GM19239 (cell line): ENCODE measurements at regions not wholly inside any gene's neighbourhood (a gene's known extent, or its start where the extent isn't known, plus 50 kb on each side); places are given as distances from the start of the nearest gene placed in this dataset.

ENCODE experiments used
- DNase-seq: peaks from one replicate; pipeline ENCODE4 v3.0.0; 2011; ENCODE audit warnings: low spot score; ENCODE audit not compliant: insufficient read length
- FAIRE-seq: peaks from 2 replicates; lab custom pipeline; 2011; peaks lifted over from hg19 to GRCh38; lab: Jason Lieb, UNC

DNA sequence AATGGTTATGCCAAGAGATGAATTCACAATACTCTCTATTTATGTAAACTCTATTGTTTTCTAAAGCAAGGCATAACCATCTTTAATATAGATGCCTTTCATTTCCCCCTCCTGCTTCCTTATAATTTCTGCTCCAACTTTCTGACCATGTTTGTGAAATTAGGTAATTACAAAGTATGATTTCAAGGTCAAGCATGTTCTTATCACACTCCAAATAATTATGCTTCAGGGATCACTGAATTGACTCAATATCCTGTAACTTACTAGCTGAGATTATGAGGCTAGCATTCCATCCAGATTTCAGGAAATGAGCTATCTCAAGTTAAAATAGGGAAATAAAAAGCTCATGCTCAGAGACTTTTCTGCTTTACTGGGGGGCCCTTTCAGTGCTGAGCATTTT is 655.9 kb upstream of the IGFBP3 start:
- DNase-seq (no peak), FAIRE-seq (no peak)

DNA sequence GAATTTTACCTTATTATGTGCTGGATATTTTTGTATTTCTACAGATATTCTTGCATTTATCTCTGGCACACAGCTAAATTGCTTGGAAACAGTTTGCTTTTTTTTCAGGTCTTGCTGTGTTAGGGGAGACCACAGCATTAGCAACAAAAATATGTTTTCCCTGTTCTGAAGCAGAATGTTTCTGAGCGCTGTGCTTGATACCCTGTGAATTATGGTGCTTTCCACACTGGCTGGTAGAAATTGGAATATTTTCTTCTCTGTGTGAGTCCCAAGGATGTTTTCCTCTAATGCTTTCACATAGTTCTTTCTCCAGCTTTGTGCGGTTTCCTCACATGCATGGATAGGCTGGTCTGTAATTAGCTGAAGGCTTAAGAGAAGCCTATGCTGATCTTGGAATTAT is 651.6 kb upstream of the IGFBP3 start:
- DNase-seq (no peak), FAIRE-seq (no peak)

DNA sequence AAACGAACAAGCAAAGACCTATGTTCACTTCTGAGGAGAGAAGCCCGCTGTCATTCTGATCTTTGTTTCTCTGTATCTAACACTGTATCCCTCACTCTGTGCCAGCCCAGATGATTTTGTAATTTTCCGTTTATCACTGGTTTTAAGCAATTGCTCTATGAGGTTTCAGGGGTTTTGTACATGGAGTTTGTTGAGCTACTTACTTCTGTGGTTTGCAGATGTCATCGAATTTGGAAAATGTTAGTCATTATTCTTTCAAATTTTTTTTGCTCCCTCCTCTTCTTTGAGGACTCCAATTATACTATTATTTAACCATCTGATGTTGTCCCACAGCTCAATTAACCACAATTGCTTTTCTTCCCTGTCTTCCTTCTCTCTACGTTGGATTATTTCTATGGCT is 650.9 kb upstream of the IGFBP3 start:
- FAIRE-seq: no peak
- DNase-seq: no peak

DNA sequence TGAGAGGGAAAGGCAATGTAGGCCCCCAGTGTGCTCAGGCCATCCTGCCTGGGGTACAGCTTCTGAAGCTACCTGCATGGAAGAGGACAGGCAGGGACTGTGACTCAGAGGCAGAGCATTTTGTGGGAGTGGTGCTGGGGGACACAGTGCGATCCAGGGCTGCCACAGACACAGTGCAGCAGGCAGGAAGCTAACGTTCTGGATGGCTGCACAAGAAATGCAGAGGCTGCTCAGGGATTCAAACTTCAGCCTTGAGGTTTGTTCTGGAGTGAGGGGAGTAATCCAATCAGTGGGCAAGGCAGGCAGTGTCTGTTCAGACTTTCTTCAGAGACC is 648.0 kb upstream of the IGFBP3 start:
- no peak for FAIRE-seq
- no peak for DNase-seq

DNA sequence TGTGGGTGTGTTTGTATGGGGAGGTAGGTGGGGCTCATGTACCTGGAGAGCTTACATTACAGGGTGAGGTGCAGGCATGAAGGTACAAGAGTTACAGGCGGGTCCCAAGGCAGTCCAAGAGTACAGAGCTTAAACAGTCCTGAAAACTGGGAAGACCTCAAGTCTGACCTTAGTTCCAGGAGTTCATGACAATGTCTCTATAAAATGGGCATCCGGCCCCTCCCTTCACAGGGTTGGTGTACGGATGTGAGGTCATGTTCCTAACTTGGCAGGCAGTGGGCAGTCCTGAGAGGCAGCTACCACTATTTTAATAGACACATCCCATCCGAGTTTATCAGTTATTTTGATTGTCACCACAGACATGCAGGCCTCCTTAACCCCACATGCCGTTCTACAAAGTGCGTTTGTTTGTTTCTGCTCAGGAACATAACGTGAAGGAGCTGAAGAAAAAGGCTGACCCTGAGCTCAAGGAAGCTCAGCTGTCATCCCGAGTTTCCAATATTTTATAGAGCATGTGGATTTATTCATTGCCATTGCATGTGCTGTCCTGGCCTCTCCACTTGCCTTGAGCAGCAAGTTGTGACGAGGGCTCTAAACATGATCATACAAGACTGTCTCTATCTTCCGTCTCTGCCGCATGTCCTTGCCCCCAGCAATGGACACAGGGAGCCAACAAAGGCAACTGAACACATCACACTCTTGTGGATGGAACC is 647.5 kb upstream of the IGFBP3 start:
- no peak for FAIRE-seq
- DNase-seq: no peak

DNA sequence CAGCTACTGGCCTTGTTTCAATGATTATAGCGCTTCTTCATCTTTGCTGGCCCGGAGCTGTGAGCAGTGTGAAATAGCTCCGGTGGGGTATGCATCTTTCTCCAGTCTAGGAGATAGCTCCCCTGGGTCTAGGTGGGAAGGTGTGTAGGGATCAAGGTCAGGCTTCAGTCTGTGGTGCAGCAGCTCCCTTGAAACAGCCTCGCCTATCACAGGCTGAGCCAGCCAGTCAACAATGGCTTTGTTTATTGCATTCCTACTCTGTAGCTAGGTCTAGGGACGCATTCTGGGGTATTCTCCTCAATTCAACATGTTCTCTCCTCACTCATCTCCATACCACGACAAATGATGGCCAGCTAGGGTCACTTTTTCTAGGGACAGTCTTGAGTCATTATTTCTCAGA is 646.8 kb upstream of the IGFBP3 start:
- no peak for DNase-seq
- no peak for FAIRE-seq

DNA sequence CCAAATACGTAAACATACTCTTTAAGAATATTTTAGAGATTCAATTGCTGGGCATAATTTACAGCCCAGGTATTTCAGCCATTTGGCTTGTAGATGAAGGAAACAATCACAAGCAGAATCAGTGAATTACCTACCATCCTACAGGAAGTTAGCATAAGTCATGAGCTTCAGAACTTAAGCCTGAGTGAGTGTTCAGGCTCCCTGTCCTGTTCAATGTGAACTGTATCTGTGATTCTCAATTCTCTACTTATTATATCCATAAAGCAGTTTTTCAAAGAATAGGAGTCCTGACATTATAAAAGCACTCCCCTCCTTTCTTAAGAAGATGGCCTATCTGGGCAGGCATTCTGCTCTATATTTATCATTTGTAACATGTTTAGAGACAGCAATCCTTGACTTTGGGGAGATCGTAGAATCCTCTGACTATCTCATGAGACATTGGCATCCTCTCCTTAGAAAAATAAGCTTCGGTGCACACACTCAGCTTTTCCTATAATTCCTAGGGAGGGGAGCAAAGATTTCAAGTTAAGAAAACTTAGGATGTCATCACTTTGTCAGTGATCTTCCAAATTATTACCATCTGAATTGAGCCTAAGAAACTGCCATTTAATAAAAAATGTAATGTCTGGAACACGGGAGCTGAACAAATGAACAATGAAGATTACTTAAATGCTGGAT is 645.2 kb upstream of the IGFBP3 start:
- no peak for DNase-seq
- no peak for FAIRE-seq

DNA sequence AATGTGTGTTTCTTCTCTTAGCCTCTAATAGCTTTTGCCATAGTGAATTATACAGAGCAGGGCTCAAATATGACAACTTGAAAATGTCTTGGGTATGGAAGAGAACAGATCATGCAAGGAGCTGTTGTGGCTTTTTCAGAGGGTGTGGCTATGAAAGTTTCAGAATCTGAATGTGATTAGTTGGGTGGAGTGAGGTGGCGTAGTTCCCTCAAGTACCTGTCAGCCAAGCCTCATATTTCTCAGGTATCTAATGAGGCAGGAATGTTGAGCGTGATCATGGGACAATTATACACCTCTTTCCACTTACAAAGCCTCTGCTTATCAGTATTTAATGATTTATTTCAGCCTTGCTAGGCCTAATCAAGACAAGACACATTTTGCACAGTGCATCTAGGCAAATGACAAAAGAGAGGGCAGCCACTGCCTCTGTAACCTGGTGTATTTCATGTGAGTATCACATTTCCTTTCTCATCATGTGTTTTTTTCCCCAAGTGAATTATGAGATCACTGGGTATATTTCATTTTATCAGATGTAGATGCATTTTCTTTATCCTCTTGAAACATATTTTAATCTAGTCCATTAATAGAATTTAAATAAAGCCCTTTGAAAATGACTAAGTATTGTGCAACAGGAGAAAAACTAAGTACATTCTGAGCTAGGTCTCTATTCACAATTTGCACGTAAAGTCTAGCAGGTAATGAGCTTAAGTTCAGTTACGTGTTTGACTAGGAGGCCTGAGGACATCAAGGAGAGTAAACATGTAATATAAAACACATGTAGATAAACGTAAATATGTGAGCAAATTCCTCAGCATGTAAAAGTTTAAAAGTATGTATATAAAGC is 644.4 kb upstream of the IGFBP3 start:
- DNase-seq: no peak
- no peak for FAIRE-seq

DNA sequence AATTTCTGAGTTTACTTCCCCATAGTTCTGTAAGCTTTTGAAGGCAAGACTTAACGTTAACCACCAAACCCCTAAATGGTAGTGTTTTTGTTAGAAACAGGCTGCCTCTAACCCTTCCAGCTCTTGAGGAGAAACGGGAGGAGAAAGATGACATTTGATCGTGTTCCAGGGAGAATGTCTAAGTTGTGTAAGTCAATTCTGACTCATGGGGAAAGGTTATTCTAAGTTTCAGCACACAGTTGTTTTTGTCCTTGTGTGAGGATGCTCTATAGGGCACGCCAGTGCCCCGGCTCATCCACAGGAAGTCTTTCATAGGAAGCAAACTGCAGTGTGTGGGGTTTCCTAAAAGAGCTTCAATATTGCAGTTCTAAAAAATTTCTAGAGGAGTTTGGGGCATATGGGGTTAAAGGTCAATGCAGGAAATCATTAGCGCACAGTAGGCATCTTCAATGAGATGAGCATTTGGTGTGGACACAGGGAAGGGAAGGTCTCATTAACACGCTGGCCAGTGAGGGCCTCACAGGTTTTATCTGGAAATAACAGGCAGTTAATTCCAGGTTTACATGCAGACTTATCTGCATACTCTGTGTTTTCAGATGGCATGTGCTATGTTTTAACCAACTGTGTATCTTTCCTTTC is 638.2 kb upstream of the IGFBP3 start:
- FAIRE-seq (no peak), DNase-seq (no peak)

DNA sequence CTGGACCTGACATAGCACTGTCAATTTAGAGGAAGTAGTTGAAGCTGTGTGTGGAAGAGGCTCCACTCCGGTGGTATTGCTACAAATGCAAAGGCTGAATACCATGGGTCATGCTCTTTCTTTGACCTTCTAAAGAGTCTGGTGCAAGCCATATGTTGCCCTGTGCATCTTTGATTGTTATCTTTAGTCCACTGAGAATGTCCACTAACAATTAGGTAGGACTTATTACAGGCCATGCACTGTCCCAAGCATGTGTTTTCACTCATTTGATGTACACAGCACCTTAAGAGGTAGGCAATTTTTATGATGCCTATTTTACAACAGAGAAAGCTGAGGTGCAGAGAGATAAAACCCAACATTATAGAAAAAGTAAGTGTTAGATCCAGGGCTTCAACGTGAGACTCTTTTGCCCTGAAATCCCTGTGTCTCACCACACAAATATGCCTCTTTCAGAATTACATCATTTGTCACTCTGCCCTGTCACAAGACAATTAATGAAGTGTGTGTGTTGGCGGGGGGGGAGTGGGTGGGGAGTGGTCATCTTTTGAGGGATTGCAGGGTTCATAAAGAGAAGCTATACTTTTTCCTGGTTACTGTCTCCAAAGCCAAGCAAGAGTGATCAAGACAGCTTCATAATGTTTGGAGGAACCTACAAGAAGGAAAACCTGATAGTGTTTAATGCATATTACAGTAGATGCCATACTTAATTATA is 637.6 kb upstream of the IGFBP3 start:
- FAIRE-seq (no peak), DNase-seq (no peak)

DNA sequence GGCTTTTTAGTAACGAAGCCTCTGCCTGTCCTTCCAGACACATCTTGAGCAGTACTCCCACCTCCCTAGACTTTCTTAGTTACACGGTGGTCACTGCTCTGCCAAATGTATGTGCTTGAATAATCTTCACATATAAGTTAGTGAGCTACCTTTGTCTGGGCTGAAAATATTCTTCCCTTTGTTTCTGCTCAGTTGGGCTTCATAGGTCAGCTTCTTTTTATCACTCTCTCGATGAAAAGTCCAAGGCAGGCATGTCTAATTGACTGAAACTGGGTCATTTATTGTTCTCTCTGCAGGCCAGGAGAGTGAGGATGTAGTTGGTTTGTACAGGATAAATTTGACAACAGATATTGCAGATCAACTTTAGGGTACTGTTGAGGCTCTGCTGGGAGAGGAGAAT is 636.7 kb upstream of the IGFBP3 start:
- DNase-seq: no peak
- FAIRE-seq: no peak

DNA sequence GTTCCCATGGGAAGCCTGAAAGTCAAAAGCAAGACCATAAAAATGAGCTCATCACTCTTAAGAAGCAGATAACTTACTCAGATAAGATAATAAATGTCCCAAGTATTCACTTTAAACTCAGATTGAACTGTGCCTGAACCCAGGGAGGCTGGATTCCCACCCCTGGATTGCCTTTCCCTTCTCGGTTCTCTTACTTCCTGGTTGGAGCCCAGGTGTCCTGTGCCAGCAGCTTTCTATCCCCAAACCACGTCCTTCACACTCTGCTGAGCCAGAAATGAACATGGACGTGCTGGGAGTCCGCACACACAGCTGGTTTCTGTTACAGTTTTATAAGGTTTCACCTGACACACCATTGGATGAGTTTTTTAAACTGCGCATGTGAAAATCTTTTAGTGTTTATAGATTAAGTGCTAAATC is 636.2 kb upstream of the IGFBP3 start:
- FAIRE-seq: no peak
- DNase-seq: no peak

DNA sequence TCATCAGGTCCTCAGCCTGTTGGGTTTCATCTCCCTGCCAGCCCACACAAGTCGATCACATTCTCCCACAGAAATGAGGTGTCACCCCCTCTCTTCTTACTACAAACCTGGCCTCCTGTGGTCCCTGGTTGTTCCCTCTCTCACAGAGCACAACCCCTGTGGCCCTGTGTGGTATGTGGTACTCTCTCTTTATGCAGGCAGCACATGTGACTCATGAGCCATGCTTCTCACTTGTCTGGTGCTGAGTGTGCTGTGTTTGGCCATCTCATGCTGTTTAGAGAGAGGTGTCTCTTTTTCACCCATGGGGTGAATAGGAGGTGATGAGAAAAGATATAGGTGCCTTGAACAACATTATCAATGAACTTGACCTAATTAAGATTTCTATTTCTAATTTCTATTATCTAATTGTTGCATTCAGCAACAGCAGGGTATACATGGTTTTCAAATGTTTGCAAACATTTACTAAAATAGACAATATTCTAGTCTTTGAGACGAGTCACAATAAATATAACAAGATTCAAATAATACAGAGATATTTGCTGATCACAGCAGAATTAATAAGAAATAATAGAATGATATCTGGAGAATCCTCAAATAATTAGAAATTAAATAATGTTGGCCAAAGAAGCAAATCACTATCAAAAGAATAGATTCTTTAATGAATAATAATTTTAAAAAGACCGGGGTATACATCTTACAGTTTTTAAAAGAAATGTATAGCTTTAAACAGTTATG is 633.8 kb upstream of the IGFBP3 start:
- no peak for DNase-seq
- no peak for FAIRE-seq

DNA sequence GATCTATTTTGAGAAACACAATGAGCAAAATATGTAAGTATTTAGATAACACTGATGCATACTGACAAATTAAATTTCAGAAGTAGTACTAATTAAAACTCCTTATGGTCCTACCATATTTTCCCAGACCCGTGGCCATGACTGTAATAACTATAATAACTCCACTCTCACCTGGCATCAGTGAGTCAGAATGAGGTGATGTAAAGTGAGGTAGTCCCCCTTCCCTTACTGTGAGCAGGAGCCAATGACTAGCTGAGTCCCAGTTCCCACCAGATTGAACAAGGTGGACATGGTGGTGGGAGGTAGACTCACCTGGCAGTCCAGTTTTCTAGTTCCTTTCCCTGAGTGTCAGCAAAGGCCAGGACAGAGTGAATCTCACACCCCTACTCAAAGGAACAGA is 630.5 kb upstream of the IGFBP3 start:
- FAIRE-seq: no peak
- DNase-seq: no peak

DNA sequence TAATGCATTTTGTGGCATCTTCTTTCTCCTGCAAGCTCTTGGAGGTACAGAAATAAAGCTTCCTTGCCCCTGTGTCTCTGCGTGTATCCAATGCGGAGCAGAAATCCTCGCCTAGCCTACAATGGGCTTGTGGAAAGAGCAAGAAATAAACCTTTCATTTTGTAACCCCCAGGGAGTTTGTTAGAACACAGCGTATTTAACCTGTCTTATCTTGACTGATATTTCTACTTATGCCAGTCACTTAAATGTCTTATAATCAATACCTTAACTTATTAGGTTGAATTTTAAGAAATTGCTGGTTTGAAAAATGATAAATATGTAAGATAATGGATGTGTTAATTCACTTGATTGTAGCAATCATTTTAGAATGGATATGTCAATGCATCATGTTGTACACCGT is 629.8 kb upstream of the IGFBP3 start:
- no peak for DNase-seq
- FAIRE-seq: no peak

DNA sequence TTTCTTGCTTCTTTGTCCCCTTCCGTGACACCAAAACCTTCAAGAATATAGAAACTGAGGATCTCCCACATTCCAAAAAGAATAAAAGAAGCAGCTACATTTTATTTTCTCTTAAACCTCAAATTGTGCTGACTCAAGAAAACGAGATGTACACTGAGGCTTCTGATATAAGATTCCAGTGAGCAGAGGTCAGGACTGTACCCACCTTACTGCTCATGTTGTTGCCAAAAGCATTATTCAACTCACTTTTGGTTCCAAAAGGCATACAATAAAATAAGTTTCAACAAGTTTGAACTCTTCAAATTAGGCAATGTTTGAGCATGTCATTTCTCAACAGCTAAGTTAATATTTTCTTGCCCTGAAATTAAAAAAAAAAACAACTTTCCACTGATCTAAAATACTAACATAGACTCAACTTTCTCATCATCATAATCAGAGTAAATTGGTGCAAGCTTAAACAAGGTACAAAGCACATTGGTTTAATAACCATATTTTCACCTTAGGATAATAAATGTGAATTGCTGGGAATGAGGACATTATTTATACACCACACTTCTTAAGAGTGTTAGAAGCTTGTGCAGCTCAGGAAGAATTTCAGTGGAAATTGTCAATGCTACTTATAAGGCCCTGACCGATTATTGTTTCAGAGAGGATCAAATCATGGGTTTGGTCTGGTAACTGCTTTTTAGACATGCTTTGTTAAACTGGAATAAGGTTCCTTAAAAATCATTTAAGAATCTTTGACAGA is 629.0 kb upstream of the IGFBP3 start:
- FAIRE-seq: no peak
- DNase-seq: no peak

DNA sequence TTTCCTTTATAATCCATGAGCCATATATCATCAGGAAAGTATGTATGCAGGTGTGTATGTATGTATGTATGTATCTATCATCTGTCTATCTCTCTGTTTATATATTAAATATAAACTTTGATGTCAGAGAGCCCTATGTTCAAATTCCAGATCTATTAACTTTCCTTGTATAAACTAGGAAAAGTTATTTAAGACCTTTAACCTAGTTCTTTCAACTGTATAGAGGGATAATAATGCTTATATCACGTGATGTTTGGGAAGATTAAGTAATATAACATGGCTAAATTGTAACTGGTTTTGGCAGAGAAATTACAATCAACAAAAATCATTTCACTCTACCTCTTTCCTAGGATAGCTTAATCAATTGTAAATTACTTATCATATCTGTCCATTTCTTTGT is 628.3 kb upstream of the IGFBP3 start:
- no peak for DNase-seq
- FAIRE-seq: no peak

DNA sequence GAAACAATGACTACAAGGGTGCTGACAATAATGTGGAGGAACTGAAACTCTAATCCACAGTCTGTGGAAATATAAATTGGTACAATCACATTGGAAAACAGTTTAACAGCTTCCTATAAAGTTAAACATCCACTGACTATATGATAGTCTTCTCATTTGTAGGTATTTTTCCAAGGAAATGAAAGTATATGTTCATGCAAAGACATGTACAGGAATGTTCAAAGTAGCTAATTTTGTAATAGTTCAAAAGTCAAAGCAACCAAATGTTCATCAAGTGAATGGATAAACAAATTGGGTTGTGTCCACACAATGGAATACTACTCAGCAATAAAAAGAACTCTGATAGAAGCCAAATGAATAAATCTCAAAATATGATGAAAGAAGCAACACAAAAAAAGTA is 626.0 kb upstream of the IGFBP3 start:
- DNase-seq: no peak
- FAIRE-seq: no peak

DNA sequence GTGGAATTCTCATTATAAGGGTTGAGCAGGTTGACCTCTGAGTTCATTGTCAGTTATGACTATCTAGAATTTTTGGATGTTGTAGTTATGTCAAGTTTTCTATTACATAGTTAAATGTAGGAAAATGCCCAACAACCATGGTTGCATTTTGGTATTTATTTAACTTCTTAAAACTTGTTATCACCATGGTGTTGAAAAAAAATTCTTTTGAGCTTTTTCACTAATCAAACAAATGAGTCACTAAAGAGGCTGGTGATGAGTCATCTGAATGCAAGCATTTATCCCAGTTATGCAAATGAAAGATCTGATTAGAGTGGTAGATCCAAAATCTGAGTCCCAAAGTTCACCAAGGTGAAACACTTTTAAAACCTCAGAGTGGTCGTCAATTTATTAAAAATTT is 624.7 kb upstream of the IGFBP3 start:
- FAIRE-seq (no peak), DNase-seq (no peak)
